ENCODE measurements at regions not wholly inside any gene's neighbourhood (a gene's known extent, or its start where the extent isn't known, plus 50 kb on each side); places are given as distances from the start of the nearest gene placed in this dataset.
"Not testable (repeated sequence)": the region's sequence is repeated elsewhere in the genome, so short reads cannot be mapped to it uniquely, and the experiment has no call there.

DNA sequence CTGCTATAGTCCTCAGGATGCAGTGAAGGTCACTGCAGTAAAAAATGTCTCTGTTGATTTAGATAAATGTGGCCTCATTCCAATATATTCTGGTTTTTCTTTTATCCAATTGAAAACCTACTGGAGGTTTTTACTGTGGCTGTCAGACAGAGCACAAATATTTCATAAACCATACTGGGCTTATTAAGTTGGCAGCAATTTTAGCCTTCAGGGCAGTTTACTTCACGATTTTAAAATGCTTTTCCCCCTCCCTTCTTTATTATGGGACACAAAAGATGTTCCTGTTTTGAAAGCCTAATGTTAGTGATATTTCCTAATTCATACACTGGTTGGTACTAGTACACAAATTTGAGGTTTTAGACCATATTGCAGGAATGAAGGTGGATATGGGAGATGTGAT lies 939.4 kb downstream of the C4orf33 start:
- Histone ChIP-seq H3K4me1 (ENCODE audit: insufficient read depth, low read length) (no peaks in the 10 kb centered on the region), H4K20me1 (ENCODE audit: insufficient read depth, low read length) (no peaks in the 10 kb centered on the region), H3K27ac (ENCODE audit: low read length) (no peak overlapping the region), H3K79me2 (ENCODE audit: insufficient read depth, low read length) (no peaks in the 10 kb centered on the region), H3K9ac (ENCODE audit: low read depth, low read length) (no peak overlapping the region), H3K9me3 (ENCODE audit: insufficient read depth, low read length, severe bottlenecking) (no peaks in the 10 kb centered on the region), H3K4me3 (ENCODE audit: low read depth in 1 of 2, low read length in 2 of 2) (no peak overlapping the region), H3K4me2 (ENCODE audit: insufficient read depth, low read length) (no peak overlapping the region), H3K27me3 (ENCODE audit: insufficient read depth, low read length, poor library complexity) (no peaks in the 10 kb centered on the region), H2AFZ (ENCODE audit: low read depth, low read length) (no peak overlapping the region), H3K36me3 (ENCODE audit: insufficient read depth, low read length) (no peaks in the 10 kb centered on the region)
- no peak for TF ChIP-seq EZH2 (IDR thresholded peaks at IDR 0.05; ENCODE audit: borderline replicate concordance, low read depth, low read length, severe bottlenecking)
- TF ChIP-seq, protein P1, sequence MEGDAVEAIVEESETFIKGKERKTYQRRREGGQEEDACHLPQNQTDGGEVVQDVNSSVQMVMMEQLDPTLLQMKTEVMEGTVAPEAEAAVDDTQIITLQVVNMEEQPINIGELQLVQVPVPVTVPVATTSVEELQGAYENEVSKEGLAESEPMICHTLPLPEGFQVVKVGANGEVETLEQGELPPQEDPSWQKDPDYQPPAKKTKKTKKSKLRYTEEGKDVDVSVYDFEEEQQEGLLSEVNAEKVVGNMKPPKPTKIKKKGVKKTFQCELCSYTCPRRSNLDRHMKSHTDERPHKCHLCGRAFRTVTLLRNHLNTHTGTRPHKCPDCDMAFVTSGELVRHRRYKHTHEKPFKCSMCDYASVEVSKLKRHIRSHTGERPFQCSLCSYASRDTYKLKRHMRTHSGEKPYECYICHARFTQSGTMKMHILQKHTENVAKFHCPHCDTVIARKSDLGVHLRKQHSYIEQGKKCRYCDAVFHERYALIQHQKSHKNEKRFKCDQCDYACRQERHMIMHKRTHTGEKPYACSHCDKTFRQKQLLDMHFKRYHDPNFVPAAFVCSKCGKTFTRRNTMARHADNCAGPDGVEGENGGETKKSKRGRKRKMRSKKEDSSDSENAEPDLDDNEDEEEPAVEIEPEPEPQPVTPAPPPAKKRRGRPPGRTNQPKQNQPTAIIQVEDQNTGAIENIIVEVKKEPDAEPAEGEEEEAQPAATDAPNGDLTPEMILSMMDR (IDR thresholded peaks at IDR 0.05; ENCODE audit: borderline replicate concordance, extremely low read depth, low read length, poor library complexity, severe bottlenecking), result no peak
- DNase-seq (no peak), ATAC-seq (ENCODE audit: insufficient read depth, low read depth) (no peak)

DNA sequence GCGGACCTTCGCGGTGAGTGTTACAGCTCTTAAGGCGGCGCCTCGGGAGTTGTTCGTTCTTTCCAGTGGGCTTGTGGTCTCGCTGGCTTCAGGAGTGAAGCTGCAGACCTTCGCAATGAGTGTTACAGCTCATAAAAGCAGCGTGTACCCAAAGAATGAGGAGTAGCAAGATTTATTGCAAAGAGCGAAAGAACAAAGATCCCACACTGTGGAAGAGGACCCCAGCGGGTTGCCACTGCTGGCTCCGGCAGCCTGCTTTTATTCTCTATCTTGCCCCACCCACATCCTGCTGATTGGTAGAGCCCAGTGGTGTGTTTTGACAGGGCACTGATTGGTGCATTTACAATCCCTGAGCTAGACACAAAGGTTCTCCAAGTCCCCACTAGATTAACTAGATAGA lies 941.9 kb downstream of the C4orf33 start:
- H3K36me3 ChIP-seq (ENCODE audit: insufficient read depth, low read length); ATAC-seq (ENCODE audit: insufficient read depth, low read depth); DNase-seq; H3K4me2 ChIP-seq (ENCODE audit: insufficient read depth, low read length); H3K27ac ChIP-seq (ENCODE audit: low read length); H3K9ac ChIP-seq (ENCODE audit: low read depth, low read length); H2AFZ ChIP-seq (ENCODE audit: low read depth, low read length); H3K9me3 ChIP-seq (ENCODE audit: insufficient read depth, low read length, severe bottlenecking); H3K27me3 ChIP-seq (ENCODE audit: insufficient read depth, low read length, poor library complexity); H3K4me1 ChIP-seq (ENCODE audit: insufficient read depth, low read length); H3K4me3 ChIP-seq (ENCODE audit: low read depth in 1 of 2, low read length in 2 of 2); H4K20me1 ChIP-seq (ENCODE audit: insufficient read depth, low read length); H3K79me2 ChIP-seq (ENCODE audit: insufficient read depth, low read length): not testable (repeated sequence)

DNA sequence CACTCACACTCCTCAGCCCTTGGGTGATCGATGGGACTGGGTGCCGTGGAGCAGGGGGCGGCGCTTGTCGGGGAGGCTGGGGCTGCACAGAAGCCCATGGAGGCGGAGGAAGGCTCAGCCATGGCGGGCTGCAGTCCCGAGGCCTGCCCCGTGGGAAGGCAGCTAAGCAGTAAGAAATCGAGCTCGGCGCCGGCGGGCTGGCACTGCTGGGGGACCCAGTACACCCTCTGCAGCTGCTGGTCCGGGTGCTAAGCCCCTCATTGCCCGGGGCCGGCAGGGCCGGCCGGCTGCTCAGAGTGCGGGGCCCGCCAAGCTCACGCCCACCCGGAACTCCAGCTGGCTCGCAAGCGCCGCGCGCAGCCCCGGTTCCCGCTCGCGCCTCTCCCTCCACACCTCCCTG lies 942.6 kb downstream of the C4orf33 start:
- H3K27me3 ChIP-seq (ENCODE audit: insufficient read depth, low read length, poor library complexity); H3K4me3 ChIP-seq (ENCODE audit: low read depth in 1 of 2, low read length in 2 of 2); H3K79me2 ChIP-seq (ENCODE audit: insufficient read depth, low read length); DNase-seq; H3K4me2 ChIP-seq (ENCODE audit: insufficient read depth, low read length); H3K36me3 ChIP-seq (ENCODE audit: insufficient read depth, low read length); H3K4me1 ChIP-seq (ENCODE audit: insufficient read depth, low read length); H3K9ac ChIP-seq (ENCODE audit: low read depth, low read length); H3K27ac ChIP-seq (ENCODE audit: low read length); H2AFZ ChIP-seq (ENCODE audit: low read depth, low read length); ATAC-seq (ENCODE audit: insufficient read depth, low read depth); H3K9me3 ChIP-seq (ENCODE audit: insufficient read depth, low read length, severe bottlenecking); H4K20me1 ChIP-seq (ENCODE audit: insufficient read depth, low read length): not testable (repeated sequence)

DNA sequence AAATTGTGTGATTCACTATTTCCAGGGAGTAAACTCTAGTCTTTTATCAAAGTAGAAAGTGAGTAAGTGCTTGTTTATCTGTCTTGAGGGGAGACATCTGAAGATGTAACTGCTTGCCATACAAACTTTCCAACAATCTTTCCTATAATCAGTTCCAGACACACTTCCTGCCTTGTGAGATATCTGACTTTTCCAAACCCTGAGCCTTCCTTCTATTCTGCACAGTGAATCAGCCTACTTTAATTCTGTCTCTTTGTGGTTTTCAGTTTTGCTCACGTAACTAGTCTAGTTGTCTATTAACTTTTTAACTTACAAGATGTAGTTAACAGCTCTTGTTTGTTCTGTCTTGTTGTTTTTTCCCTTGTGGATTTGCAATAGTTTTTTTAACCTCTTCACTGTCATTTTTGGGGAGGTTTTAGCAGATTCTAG lies 947.8 kb downstream of the C4orf33 start:
- H3K27me3 ChIP-seq (ENCODE audit: insufficient read depth, low read length, poor library complexity), result no peaks in the 10 kb centered on the region
- no peaks in the 10 kb centered on the region for H4K20me1 ChIP-seq (ENCODE audit: insufficient read depth, low read length)
- peak overlapping the region; percentile 49; the same call in 1 of the 2 replicates for H2AFZ ChIP-seq (ENCODE audit: low read depth, low read length)
- H3K9me3 ChIP-seq (ENCODE audit: insufficient read depth, low read length, severe bottlenecking), result no peaks in the 10 kb centered on the region
- H3K27ac ChIP-seq (ENCODE audit: low read length), result no peak overlapping the region
- no peaks in the 10 kb centered on the region for H3K36me3 ChIP-seq (ENCODE audit: insufficient read depth, low read length)
- H3K4me3 ChIP-seq (ENCODE audit: low read depth in 1 of 2, low read length in 2 of 2), result no peak overlapping the region
- peaks cover 13% of the 10 kb centered on the region for H3K4me1 ChIP-seq (ENCODE audit: insufficient read depth, low read length)
- no peak for DNase-seq
- no peak overlapping the region for H3K9ac ChIP-seq (ENCODE audit: low read depth, low read length)
- TF ChIP-seq EZH2 (IDR thresholded peaks at IDR 0.05; ENCODE audit: borderline replicate concordance, low read depth, low read length, severe bottlenecking), result no peak
- TF ChIP-seq, protein P1 (IDR thresholded peaks at IDR 0.05; ENCODE audit: borderline replicate concordance, extremely low read depth, low read length, poor library complexity, severe bottlenecking), result no peak
- ATAC-seq (ENCODE audit: insufficient read depth, low read depth), result no peak
- no peak overlapping the region for H3K4me2 ChIP-seq (ENCODE audit: insufficient read depth, low read length)
- H3K79me2 ChIP-seq (ENCODE audit: insufficient read depth, low read length), result no peaks in the 10 kb centered on the region

All from DND-41 (cell line).